Gastroesophageal sphincter (tissue), 4 donors: ENCODE measurements at regions not wholly inside any gene's neighbourhood (a gene's known extent, or its start where the extent isn't known, plus 50 kb on each side); places are given as distances from the start of the nearest gene placed in this dataset.
A peak's percentile ranks its signal among the peaks of the same experiment; 100 is the strongest.

ENCODE experiments used
- ATAC-seq: fragments of 150-250 bp; one replicate; pipeline ENCODE4 v1.9.1; 2016; ENCODE audit warnings: mild to moderate bottlenecking, moderate library complexity
- H3K27ac ChIP-seq, 4 donors: fragments of 200-600 bp; sonication (generic) in 3 of 4; 1 replicate in 3 of 4; 2 replicates in 1 of 4; pipeline ENCODE4 v1.5.1; 2016 to 2019
- H3K27me3 ChIP-seq: fragments of 200-600 bp; sonication (generic); one replicate; pipeline ENCODE4 v1.5.1; 2019
- H3K36me3 ChIP-seq, 2 donors: fragments of 200-600 bp; sonication (generic); one replicate each; pipeline ENCODE4 v1.5.1; 2019; ENCODE audit warnings: control low read depth in 1 of 2
- H3K4me1 ChIP-seq, 3 donors: fragments of 200-600 bp; sonication (generic); 1 replicate in 2 of 3; 2 replicates in 1 of 3; pipeline ENCODE4 v1.5.1; 2016 to 2019; ENCODE audit warnings: control low read depth in 2 of 3
- H3K4me3 ChIP-seq, 2 donors: fragments of 200-600 bp; sonication (generic); one replicate each; pipeline ENCODE4 v1.5.1; 2019; ENCODE audit warnings: mild to moderate bottlenecking in 1 of 2, moderate library complexity in 1 of 2
- H3K9me3 ChIP-seq, 3 donors: fragments of 200-600 bp; sonication (generic); one replicate each; pipeline ENCODE4 v1.5.1; 2017 to 2019; ENCODE audit warnings: control low read depth in 2 of 3
- EP300 ChIP-seq: sonication (generic); formaldehyde crosslinking; IDR thresholded peaks from one replicate; pipeline ENCODE4 v1.6.1; 2017; ENCODE audit warnings: antibody characterized with exemption, mild to moderate bottlenecking
- POLR2A ChIP-seq, 2 donors: fragments of 450-650 bp; IDR thresholded peaks; one replicate each; pipeline ENCODE4 v1.6.1; 2017; ENCODE audit warnings: antibody characterized with exemption in 2 of 2, mild to moderate bottlenecking in 2 of 2, moderate library complexity in 1 of 2
- POLR2AphosphoS5 ChIP-seq: sonication (generic); formaldehyde crosslinking; IDR thresholded peaks from one replicate; pipeline ENCODE4 v1.6.1; 2017; ENCODE audit warnings: antibody characterized with exemption
- WGBS, 2 donors: methylation state at CpG; one replicate each; pipeline ENCODE4 v1.1.5; 2018; ENCODE audit warnings: low coverage in 1 of 2; 5-methylcytosine and 5-hydroxymethylcytosine counted together
- TF ChIP-seq, protein P1 (sequence below), 4 experiments: fragments of 200-600 bp in 2 of 4; fragments of 450-650 bp in 2 of 4; sonication (generic) in 1 of 4; IDR thresholded peaks; one replicate each; pipeline ENCODE4 v1.5.1; 2017 to 2019; ENCODE audit warnings: antibody characterized with exemption in 4 of 4, mild to moderate bottlenecking in 2 of 4, moderate library complexity in 2 of 4

DNA sequence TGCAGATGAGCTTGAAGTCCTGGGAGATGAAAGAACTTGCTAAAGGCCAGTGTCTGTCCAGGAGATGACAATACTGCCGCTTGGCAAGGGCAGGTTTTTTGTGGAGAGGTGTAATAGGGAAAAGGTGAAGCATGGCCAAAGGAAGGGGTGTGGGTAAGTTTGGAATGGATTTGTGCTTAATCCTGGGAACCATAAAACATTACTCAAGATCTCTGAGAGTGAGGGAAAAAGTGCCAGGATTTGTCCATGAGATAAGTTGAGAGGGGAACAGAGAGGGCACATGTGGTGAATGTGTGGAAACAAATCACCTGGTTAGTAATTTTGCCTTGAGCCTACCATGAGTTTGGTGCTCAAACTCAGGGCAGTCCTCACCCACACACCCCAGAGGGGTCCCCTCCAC lies 108.8 kb upstream of the CD180 start:
- H3K4me3 ChIP-seq, result no peak overlapping the region
- no peaks in the 10 kb centered on the region for H3K27me3 ChIP-seq
- no peaks in the 10 kb centered on the region for H3K9me3 ChIP-seq
- peak; percentile 2 for ATAC-seq
- WGBS, 2 donors, result 86 to 100% methylated on average over 1 of the region's 1 CpG
- peaks cover 10 to 65% (median 13%) of the 10 kb centered on the region in 3 donors for H3K4me1 ChIP-seq
- no peak for TF ChIP-seq POLR2A (IDR thresholded peaks at IDR 0.05)
- no peak for TF ChIP-seq POLR2AphosphoS5
- TF ChIP-seq, protein P1, sequence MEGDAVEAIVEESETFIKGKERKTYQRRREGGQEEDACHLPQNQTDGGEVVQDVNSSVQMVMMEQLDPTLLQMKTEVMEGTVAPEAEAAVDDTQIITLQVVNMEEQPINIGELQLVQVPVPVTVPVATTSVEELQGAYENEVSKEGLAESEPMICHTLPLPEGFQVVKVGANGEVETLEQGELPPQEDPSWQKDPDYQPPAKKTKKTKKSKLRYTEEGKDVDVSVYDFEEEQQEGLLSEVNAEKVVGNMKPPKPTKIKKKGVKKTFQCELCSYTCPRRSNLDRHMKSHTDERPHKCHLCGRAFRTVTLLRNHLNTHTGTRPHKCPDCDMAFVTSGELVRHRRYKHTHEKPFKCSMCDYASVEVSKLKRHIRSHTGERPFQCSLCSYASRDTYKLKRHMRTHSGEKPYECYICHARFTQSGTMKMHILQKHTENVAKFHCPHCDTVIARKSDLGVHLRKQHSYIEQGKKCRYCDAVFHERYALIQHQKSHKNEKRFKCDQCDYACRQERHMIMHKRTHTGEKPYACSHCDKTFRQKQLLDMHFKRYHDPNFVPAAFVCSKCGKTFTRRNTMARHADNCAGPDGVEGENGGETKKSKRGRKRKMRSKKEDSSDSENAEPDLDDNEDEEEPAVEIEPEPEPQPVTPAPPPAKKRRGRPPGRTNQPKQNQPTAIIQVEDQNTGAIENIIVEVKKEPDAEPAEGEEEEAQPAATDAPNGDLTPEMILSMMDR (IDR thresholded peaks at IDR 0.05), result no peak
- TF ChIP-seq EP300, result no peak
- peak overlapping the region; percentile 42 to 84 (median 76) for H3K27ac ChIP-seq
- H3K36me3 ChIP-seq, result no peaks in the 10 kb centered on the region

DNA sequence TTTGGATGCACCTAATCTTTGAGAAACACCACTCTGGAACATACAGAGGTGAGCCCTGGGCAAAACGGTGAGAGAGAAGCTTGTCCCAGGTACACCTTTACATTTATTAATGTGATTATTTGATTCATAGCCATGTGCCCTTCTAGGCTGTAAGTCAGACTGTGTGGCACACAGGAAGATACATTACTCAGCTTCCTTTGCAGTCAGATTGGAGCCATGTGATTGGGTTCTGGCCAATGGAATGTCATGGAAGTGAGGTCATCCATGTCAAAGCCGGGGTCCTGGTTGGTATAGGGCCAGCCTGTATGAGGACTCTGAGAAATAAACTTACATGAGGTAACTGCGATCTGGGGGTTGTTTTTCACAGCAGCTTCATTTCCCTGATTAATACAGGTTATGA lies 106.8 kb upstream of the CD180 start:
- ATAC-seq, result no peak
- H3K9me3 ChIP-seq, result no peaks in the 10 kb centered on the region
- H3K27ac ChIP-seq, result peak overlapping the region; percentile 76 to 96 (median 84)
- H3K4me3 ChIP-seq, result no peak overlapping the region
- no peak for TF ChIP-seq POLR2A (IDR thresholded peaks at IDR 0.05)
- no peak for TF ChIP-seq POLR2AphosphoS5
- no peak for TF ChIP-seq EP300
- H3K36me3 ChIP-seq, result no peaks in the 10 kb centered on the region
- no peaks in the 10 kb centered on the region for H3K27me3 ChIP-seq
- 67 to 79% methylated on average over 2 to 3 of the region's 3 CpGs for WGBS, 2 donors
- H3K4me1 ChIP-seq, result peaks cover 20 to 85% (median 21%) of the 10 kb centered on the region in 3 donors

DNA sequence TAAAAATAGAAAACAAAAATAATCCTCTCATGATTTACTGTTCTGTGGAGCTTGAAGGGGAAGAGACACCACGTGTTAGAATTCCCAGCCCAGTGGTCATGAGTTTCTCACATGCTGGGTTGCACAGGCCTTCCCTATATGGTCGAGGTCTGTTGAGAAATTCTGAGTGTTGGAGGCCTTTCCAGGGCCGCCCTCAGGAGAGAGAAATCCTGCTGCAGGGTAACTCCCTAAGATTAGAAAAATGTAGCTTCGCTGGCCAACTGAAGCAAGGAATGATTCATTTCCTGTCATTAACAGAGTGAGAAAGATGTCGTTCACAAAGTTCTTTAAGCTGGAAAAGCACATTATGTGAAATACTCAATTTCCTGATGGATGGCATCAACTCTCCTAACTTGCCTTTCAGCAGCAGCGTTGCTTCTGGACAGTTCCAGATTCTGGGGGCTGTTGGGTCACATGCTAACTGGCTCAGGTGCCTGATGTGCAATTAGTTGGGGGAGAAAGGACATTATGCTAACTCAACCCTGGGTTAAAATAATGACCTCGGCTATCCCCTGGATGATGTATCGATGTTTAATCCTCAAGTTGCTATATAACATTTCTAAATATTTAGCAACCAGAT lies 104.8 kb upstream of the CD180 start:
- no peak overlapping the region for H3K4me3 ChIP-seq
- peak overlapping the region; percentile 76 to 96 (median 84) for H3K27ac ChIP-seq
- ATAC-seq, result peak; percentile 86
- H3K27me3 ChIP-seq, result no peaks in the 10 kb centered on the region
- 8 to 25% methylated on average over 8 of the region's 8 CpGs for WGBS, 2 donors
- TF ChIP-seq POLR2AphosphoS5, result peak; percentile 77
- no peak for TF ChIP-seq EP300
- H3K36me3 ChIP-seq, result no peaks in the 10 kb centered on the region
- H3K9me3 ChIP-seq, result no peaks in the 10 kb centered on the region
- peaks cover 19 to 72% (median 21%) of the 10 kb centered on the region in 3 donors for H3K4me1 ChIP-seq

DNA sequence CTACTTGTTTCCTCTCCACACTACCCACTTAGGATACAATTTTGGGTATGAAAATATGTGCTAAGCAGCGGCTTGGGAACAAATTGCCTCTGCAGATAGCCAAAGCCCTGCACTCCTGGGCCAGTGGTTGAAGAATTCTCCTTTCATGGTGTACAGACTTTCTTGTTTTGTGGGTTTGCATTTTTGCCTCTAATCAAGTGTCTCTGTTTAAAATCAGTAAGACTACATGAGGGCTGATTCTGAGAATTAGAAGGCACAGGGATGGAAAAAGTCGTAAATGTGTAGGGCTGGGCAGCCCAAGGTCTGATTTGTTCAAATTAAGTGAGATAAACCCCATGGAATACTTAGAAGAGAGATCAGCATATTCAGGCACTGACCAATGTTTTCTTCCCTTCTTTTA lies 103.7 kb upstream of the CD180 start:
- peaks cover 13 to 62% (median 21%) of the 10 kb centered on the region in 3 donors for H3K4me1 ChIP-seq
- no peaks in the 10 kb centered on the region for H3K36me3 ChIP-seq
- no peak overlapping the region for H3K4me3 ChIP-seq
- no peaks in the 10 kb centered on the region for H3K27me3 ChIP-seq
- 42 to 67% methylated on average over 1 to 2 of the region's 2 CpGs for WGBS, 2 donors
- ATAC-seq, result no peak
- no peaks in the 10 kb centered on the region for H3K9me3 ChIP-seq
- peak overlapping the region; percentile 76 to 96 (median 84) for H3K27ac ChIP-seq
- TF ChIP-seq, protein P1 (IDR thresholded peaks at IDR 0.05), result no peak
- TF ChIP-seq POLR2AphosphoS5, result no peak
- no peak for TF ChIP-seq POLR2A (IDR thresholded peaks at IDR 0.05)
- no peak for TF ChIP-seq EP300

DNA sequence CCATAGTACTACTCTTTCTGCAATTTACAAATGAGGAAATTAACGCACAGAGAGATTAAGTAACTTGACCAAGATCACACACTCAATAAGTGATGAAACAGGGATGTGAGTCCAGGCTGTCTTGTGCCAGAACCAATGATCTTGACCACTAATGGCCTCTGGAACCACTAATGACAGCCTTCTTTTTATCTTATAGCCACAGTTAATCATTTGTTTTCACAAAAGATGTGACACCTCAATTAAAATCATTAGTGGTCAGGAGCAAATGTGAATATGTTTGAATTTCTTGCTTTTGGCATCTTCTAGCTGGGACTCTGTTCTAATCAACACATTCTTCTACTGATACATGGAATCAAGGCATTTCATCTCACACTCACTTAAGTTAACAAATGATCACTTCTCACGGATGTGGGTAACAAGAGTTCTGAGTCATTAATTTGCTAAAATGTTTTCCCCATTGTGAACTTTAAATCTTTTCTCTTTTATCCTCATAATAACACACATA lies 102.7 kb upstream of the CD180 start:
- no peak for ATAC-seq
- Histone ChIP-seq H3K4me1 (peaks cover 13 to 57% (median 21%) of the 10 kb centered on the region in 3 donors), H3K4me3 (no peak overlapping the region), H3K27ac (peak overlapping the region; percentile 76 to 96 (median 84)), H3K9me3 (no peaks in the 10 kb centered on the region), H3K27me3 (no peaks in the 10 kb centered on the region), H3K36me3 (no peaks in the 10 kb centered on the region)
- TF ChIP-seq, protein P1 (IDR thresholded peaks at IDR 0.05), result no peak
- TF ChIP-seq POLR2A (IDR thresholded peaks at IDR 0.05), result no peak
- no peak for TF ChIP-seq EP300
- TF ChIP-seq POLR2AphosphoS5, result no peak
- 40 to 53% methylated on average over 2 of the region's 2 CpGs for WGBS, 2 donors
